ENCODE measurements at regions not wholly inside any gene's neighbourhood (a gene's known extent, or its start where the extent isn't known, plus 50 kb on each side); places are given as distances from the start of the nearest gene placed in this dataset.

- TF ChIP-seq ZNF449 (CRISPR knock-in tag; IDR thresholded peaks at IDR 0.05) (no peak), TFAP4 (CRISPR knock-in tag; IDR thresholded peaks at IDR 0.05; ENCODE audit: borderline replicate concordance) (peak; percentile 99), FOXJ2 (tag; IDR thresholded peaks at IDR 0.05) (peak; percentile 73), SMC3 (conservative IDR thresholded peaks at IDR 0.05; ENCODE audit: insufficient read depth, low read depth, low read length) (0 out of 2 replicates have a peak, but pooled peaks have one; percentile 8), FOXP1 (CRISPR knock-in tag; IDR thresholded peaks at IDR 0.05) (no peak), ZNF589 (CRISPR knock-in tag; IDR thresholded peaks at IDR 0.05; ENCODE audit: low read depth) (peak; percentile 95), ATF3 (IDR thresholded peaks at IDR 0.05) (peak; percentile 12; the same call in 1 of the 2 replicates), ATF3 (CRISPR knock-in tag; conservative IDR thresholded peaks at IDR 0.05) (no peak), ZNF586 (CRISPR knock-in tag; conservative IDR thresholded peaks at IDR 0.05) (no peak), CXXC5 (CRISPR knock-in tag; IDR thresholded peaks at IDR 0.05) (peak; percentile 57; the same call in 1 of the 2 replicates), JUND (IDR thresholded peaks at IDR 0.05; ENCODE audit: borderline replicate concordance, low read depth, low read length) (0 out of 2 replicates have a peak, but pooled peaks have one; percentile 47), JUND (tag; IDR thresholded peaks at IDR 0.05; ENCODE audit: borderline replicate concordance, low read depth, low read length) (peak; percentile 53; the same call in 2 of the 3 replicates), ZNF395 (CRISPR knock-in tag; IDR thresholded peaks at IDR 0.05) (peak; percentile 97)
- TF ChIP-seq, protein P1, sequence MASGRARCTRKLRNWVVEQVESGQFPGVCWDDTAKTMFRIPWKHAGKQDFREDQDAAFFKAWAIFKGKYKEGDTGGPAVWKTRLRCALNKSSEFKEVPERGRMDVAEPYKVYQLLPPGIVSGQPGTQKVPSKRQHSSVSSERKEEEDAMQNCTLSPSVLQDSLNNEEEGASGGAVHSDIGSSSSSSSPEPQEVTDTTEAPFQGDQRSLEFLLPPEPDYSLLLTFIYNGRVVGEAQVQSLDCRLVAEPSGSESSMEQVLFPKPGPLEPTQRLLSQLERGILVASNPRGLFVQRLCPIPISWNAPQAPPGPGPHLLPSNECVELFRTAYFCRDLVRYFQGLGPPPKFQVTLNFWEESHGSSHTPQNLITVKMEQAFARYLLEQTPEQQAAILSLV (tag; IDR thresholded peaks at IDR 0.05): no peak
- TF ChIP-seq, protein P2, sequence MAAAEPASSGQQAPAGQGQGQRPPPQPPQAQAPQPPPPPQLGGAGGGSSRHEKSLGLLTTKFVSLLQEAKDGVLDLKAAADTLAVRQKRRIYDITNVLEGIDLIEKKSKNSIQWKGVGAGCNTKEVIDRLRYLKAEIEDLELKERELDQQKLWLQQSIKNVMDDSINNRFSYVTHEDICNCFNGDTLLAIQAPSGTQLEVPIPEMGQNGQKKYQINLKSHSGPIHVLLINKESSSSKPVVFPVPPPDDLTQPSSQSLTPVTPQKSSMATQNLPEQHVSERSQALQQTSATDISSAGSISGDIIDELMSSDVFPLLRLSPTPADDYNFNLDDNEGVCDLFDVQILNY (CRISPR knock-in tag; IDR thresholded peaks at IDR 0.05): peak; percentile 31; the same call in 1 of the 2 replicates
- TF ChIP-seq, protein P3, sequence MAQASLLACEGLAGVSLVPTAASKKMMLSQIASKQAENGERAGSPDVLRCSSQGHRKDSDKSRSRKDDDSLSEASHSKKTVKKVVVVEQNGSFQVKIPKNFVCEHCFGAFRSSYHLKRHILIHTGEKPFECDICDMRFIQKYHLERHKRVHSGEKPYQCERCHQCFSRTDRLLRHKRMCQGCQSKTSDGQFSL (CRISPR knock-in tag; IDR thresholded peaks at IDR 0.05): no peak
- TF ChIP-seq, protein P3 (tag; IDR thresholded peaks at IDR 0.05): no peak
These were observed 121.6 kb upstream of the MRPS22 start (continued) for GRCh38 chr3:139222100-139222657.
